MM.1S (cell line): ENCODE measurements at regions not wholly inside any gene's neighbourhood (a gene's known extent, or its start where the extent isn't known, plus 50 kb on each side); places are given as distances from the start of the nearest gene placed in this dataset.

Source experiments
- CTCF ChIP-seq: fragments of 300-600 bp; sonication (generic); IDR thresholded peaks from 2 replicates; pipeline ENCODE4 v1.5.1; 2016; ENCODE audit warnings: antibody characterized with exemption, low read length, mixed read lengths
- EZH2 ChIP-seq: fragments of 300-600 bp; sonication (generic); optimal IDR thresholded peaks from 2 replicates; pipeline ENCODE3; 2017; ENCODE audit warnings: low read depth, mild to moderate bottlenecking, antibody characterized with exemption, low read length, mixed read lengths

DNA sequence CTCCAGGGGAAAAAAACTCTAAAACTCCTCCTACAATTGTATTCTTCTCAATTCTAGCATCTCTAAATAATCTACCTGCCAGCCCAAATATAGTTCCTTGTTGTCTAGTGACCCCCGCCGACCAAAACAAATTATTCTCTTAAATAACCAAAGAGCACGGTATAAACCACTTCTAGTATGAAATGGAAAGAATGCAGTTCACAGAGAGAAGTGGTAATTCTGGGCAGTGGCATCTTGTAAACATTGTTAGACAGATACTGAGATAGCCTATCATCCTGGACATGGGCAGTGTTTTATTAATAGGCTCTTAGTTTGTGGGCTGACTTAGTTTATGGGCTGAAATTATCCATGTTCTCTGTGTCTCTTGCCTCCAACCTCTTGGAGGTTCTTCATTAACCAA lies 1412.6 kb upstream of the CDH9 start:
- TF ChIP-seq EZH2: no peak
- TF ChIP-seq CTCF: no peak
